ENCODE measurements at regions not wholly inside any gene's neighbourhood (a gene's known extent, or its start where the extent isn't known, plus 50 kb on each side); places are given as distances from the start of the nearest gene placed in this dataset.

DNA sequence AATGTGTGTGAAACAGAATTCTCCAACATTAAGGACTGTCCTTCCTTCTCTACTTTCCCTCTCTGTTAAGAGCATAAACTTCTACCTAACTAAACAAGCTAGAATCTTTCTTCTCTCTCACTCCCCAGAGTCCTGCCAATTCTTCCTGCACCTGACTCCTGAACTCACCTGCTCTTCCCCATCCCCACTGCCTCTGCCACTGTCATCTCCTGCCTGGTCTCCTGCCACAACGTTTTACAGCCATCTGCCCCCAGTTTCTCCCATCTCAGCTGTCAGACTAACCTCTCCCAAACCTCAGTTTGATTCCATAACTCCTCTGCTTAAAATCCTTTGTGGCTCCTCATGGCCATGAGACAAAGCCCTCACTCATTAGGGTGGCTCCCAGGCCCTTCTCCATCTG lies 119.8 kb upstream of the FOXN2 start:
- TF ChIP-seq SIN3A (IDR thresholded peaks at IDR 0.05; ENCODE audit: low read depth) (no peak), POLR2A (IDR thresholded peaks at IDR 0.05; ENCODE audit: borderline replicate concordance, extremely low read depth, insufficient read depth, insufficient read length) (no peak), ZBTB33 (IDR thresholded peaks at IDR 0.05; ENCODE audit: extremely low read depth, insufficient replicate concordance, low read length) (no peak), ZFX (IDR thresholded peaks at IDR 0.05) (no peak), EGR1 (IDR thresholded peaks at IDR 0.05; ENCODE audit: low read depth) (no peak), EZH2phosphoT487 (IDR thresholded peaks at IDR 0.05; ENCODE audit: borderline replicate concordance) (no peak)
- TF ChIP-seq, protein P1, sequence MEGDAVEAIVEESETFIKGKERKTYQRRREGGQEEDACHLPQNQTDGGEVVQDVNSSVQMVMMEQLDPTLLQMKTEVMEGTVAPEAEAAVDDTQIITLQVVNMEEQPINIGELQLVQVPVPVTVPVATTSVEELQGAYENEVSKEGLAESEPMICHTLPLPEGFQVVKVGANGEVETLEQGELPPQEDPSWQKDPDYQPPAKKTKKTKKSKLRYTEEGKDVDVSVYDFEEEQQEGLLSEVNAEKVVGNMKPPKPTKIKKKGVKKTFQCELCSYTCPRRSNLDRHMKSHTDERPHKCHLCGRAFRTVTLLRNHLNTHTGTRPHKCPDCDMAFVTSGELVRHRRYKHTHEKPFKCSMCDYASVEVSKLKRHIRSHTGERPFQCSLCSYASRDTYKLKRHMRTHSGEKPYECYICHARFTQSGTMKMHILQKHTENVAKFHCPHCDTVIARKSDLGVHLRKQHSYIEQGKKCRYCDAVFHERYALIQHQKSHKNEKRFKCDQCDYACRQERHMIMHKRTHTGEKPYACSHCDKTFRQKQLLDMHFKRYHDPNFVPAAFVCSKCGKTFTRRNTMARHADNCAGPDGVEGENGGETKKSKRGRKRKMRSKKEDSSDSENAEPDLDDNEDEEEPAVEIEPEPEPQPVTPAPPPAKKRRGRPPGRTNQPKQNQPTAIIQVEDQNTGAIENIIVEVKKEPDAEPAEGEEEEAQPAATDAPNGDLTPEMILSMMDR (IDR thresholded peaks at IDR 0.05 in 2 of 3, conservative IDR thresholded peaks at IDR 0.05 in 1 of 3; ENCODE audit: borderline replicate concordance in 1 of 3, insufficient read depth in 1 of 3, low read depth in 2 of 3, low read length in 2 of 3): no peak
